Gastroesophageal sphincter (tissue), 3 donors: ENCODE measurements at regions not wholly inside any gene's neighbourhood (a gene's known extent, or its start where the extent isn't known, plus 50 kb on each side); places are given as distances from the start of the nearest gene placed in this dataset.

Experiments
- CTCF ChIP-seq, 4 experiments: fragments of 200-600 bp in 2 of 4; fragments of 450-650 bp in 2 of 4; sonication (generic) in 1 of 4; IDR thresholded peaks; one replicate each; pipeline ENCODE4 v1.5.1; 2017 to 2019; ENCODE audit warnings: antibody characterized with exemption in 4 of 4, mild to moderate bottlenecking in 2 of 4, moderate library complexity in 2 of 4
- POLR2A ChIP-seq, 2 donors: fragments of 450-650 bp; IDR thresholded peaks; one replicate each; pipeline ENCODE4 v1.6.1; 2017; ENCODE audit warnings: antibody characterized with exemption in 2 of 2, mild to moderate bottlenecking in 2 of 2, moderate library complexity in 1 of 2

- no peak for TF ChIP-seq CTCF (IDR thresholded peaks at IDR 0.05)
- no peak for TF ChIP-seq POLR2A (IDR thresholded peaks at IDR 0.05)
Measured at GRCh38 chr18:62458346-62458745, 64.5 kb upstream of the ZCCHC2 start.
